Prostate gland (tissue), 2 donors: ENCODE measurements at regions not wholly inside any gene's neighbourhood (a gene's known extent, or its start where the extent isn't known, plus 50 kb on each side); places are given as distances from the start of the nearest gene placed in this dataset.

Experiments
- DNase-seq: peaks from one replicate; pipeline ENCODE4 v3.0.0-alpha.2; 2019; ENCODE audit warnings: low spot score
- H3K27ac ChIP-seq, 2 donors: fragments of 200-600 bp; sonication (generic); 2 replicates each; pipeline ENCODE4 v1.5.1; 2017 to 2019
- H3K27me3 ChIP-seq: fragments of 200-600 bp; sonication (generic); replicated peaks from 2 replicates; pipeline ENCODE4 v1.5.1; 2019; ENCODE audit not compliant: insufficient read depth
- H3K36me3 ChIP-seq, 2 donors: fragments of 200-600 bp; sonication (generic); 1 replicate in 1 of 2; 2 replicates in 1 of 2; pipeline versions ENCODE4 v1.5.1 to v1.8.1; 2017 to 2019
- H3K4me1 ChIP-seq: fragments of 200-600 bp; sonication (generic); replicated peaks from 2 replicates; pipeline ENCODE4 v1.5.1; 2019
- H3K4me3 ChIP-seq, 2 donors: fragments of 200-600 bp; sonication (generic); 2 replicates each; pipeline ENCODE4 v1.5.1; 2017 to 2019
- H3K9me3 ChIP-seq: fragments of 200-600 bp; sonication (generic); 2 replicates; pipeline ENCODE4 v1.5.1; 2017
- CTCF ChIP-seq, 4 experiments: fragments of 200-600 bp in 2 of 4; fragments of 450-650 bp in 2 of 4; sonication (generic) in 2 of 4; IDR thresholded peaks; 1 replicate in 3 of 4; 2 replicates in 1 of 4; pipeline ENCODE4 v1.5.1; 2016 to 2019; ENCODE audit warnings: antibody characterized with exemption in 4 of 4, mild to moderate bottlenecking in 2 of 4, moderate library complexity in 2 of 4
- POLR2A ChIP-seq: fragments of 450-650 bp; IDR thresholded peaks from one replicate; pipeline ENCODE4 v1.6.1; 2016; ENCODE audit warnings: antibody characterized with exemption, mild to moderate bottlenecking
- POLR2AphosphoS5 ChIP-seq: sonication (generic); formaldehyde crosslinking; IDR thresholded peaks from one replicate; pipeline ENCODE4 v1.6.1; 2017; ENCODE audit warnings: antibody characterized with exemption
- WGBS: methylation state at CpG from one replicate; pipeline ENCODE4 v1.1.5; 2018; 5-methylcytosine and 5-hydroxymethylcytosine counted together
- intact Hi-C: fragments of 100-400 bp; cut with DNase I; formaldehyde crosslinking; loops from one replicate; pipeline ENCODE4 v1.14.2; 2022

GRCh38 chr1:221268295-221268694 lies 389.1 kb downstream of the HLX start:
- no peak for DNase-seq
- intact Hi-C loops = loop anchor here (10.0 kb wide), 1 partner anchor 167 kb away; no protein-coding TSS in a partner anchor
- Histone ChIP-seq H3K4me1 (no peaks in the 10 kb centered on the region), H3K9me3 (no peaks in the 10 kb centered on the region), H3K36me3 (no peaks in the 10 kb centered on the region), H3K27ac (no peak overlapping the region), H3K4me3 (no peak overlapping the region), H3K27me3 (no peaks in the 10 kb centered on the region)
- TF ChIP-seq POLR2A (no peak), CTCF (IDR thresholded peaks at IDR 0.05) (no peak), POLR2AphosphoS5 (no peak)
- WGBS = 79% methylated on average over 1 of the region's 1 CpG

GRCh38 chr1:221271701-221272100 lies 392.5 kb downstream of the HLX start:
- Histone ChIP-seq H3K27me3 (no peaks in the 10 kb centered on the region), H3K4me3 (no peak overlapping the region), H3K4me1 (no peaks in the 10 kb centered on the region), H3K27ac (no peak overlapping the region), H3K36me3 (no peaks in the 10 kb centered on the region), H3K9me3 (no peaks in the 10 kb centered on the region)
- 67% methylated on average over 5 of the region's 5 CpGs for WGBS
- no peak for DNase-seq
- no peak for TF ChIP-seq POLR2AphosphoS5
- no peak for TF ChIP-seq CTCF (IDR thresholded peaks at IDR 0.05)
- TF ChIP-seq POLR2A = no peak
- intact Hi-C loops = no loop called here

- Histone ChIP-seq H3K9me3 (no peaks in the 10 kb centered on the region), H3K4me3 (no peak overlapping the region), H3K36me3 (no peaks in the 10 kb centered on the region), H3K27ac (no peak overlapping the region), H3K4me1 (no peaks in the 10 kb centered on the region), H3K27me3 (no peaks in the 10 kb centered on the region)
- TF ChIP-seq POLR2A = no peak
- TF ChIP-seq POLR2AphosphoS5 = no peak
- no peak for TF ChIP-seq CTCF (IDR thresholded peaks at IDR 0.05)
- WGBS = 95% methylated on average over 3 of the region's 3 CpGs
- intact Hi-C loops = no loop called here
- DNase-seq = no peak
Measured at GRCh38 chr1:221272940-221273339, 393.7 kb downstream of the HLX start.

- TF ChIP-seq POLR2A (no peak), CTCF (IDR thresholded peaks at IDR 0.05) (no peak), POLR2AphosphoS5 (no peak)
- Histone ChIP-seq H3K4me3 (no peak overlapping the region), H3K36me3 (no peaks in the 10 kb centered on the region), H3K27me3 (no peaks in the 10 kb centered on the region), H3K27ac (no peak overlapping the region), H3K4me1 (no peaks in the 10 kb centered on the region), H3K9me3 (no peaks in the 10 kb centered on the region)
- DNase-seq = no peak
- intact Hi-C loops = no loop called here
- WGBS = 51% methylated on average over 6 of the region's 6 CpGs
Measured at GRCh38 chr1:221274373-221274772, 395.1 kb downstream of the HLX start.

- intact Hi-C loops = no loop called here
- no peak overlapping the region for H3K27ac ChIP-seq
- WGBS = 73% methylated on average over 1 of the region's 1 CpG
- no peak overlapping the region for H3K4me3 ChIP-seq
- no peak for DNase-seq
- H3K27me3 ChIP-seq = no peaks in the 10 kb centered on the region
- H3K4me1 ChIP-seq = no peaks in the 10 kb centered on the region
- TF ChIP-seq CTCF (IDR thresholded peaks at IDR 0.05) (no peak), POLR2AphosphoS5 (no peak), POLR2A (no peak)
- H3K36me3 ChIP-seq = no peaks in the 10 kb centered on the region
- no peaks in the 10 kb centered on the region for H3K9me3 ChIP-seq
Measured at GRCh38 chr1:221276896-221277409, 397.7 kb downstream of the HLX start.
